Subcutaneous abdominal adipose tissue (tissue), 5 donors: ENCODE measurements at regions not wholly inside any gene's neighbourhood (a gene's known extent, or its start where the extent isn't known, plus 50 kb on each side); places are given as distances from the start of the nearest gene placed in this dataset.
"Not testable (repeated sequence)": the region's sequence is repeated elsewhere in the genome, so short reads cannot be mapped to it uniquely, and the experiment has no call there.

Experiments used
- H3K27ac ChIP-seq: one replicate; pipeline ENCODE4 v1.7.0; 2013; ENCODE audit warnings: low read depth, mild to moderate bottlenecking, inconsistent platforms, low read length, moderate library complexity
- H3K27me3 ChIP-seq, 5 donors: one replicate each; pipeline ENCODE4 v1.7.0; 2013; ENCODE audit warnings: low read length in 5 of 5, inconsistent platforms in 1 of 5; ENCODE audit not compliant: control insufficient read depth in 5 of 5, insufficient read depth in 4 of 5
- H3K36me3 ChIP-seq, 5 donors: one replicate each; pipeline ENCODE4 v1.7.0; 2013; ENCODE audit warnings: low read length in 5 of 5; ENCODE audit not compliant: control insufficient read depth in 5 of 5, insufficient read depth in 5 of 5
- H3K4me1 ChIP-seq, 5 donors: one replicate each; pipeline ENCODE4 v1.7.0; 2013; ENCODE audit warnings: low read length in 5 of 5, mild to moderate bottlenecking in 3 of 5, moderate library complexity in 1 of 5; ENCODE audit not compliant: control insufficient read depth in 5 of 5, insufficient read depth in 5 of 5
- H3K4me3 ChIP-seq, 5 donors: one replicate each; pipeline ENCODE4 v1.7.0; 2013; ENCODE audit warnings: low read length in 5 of 5, low read depth in 1 of 5
- H3K9ac ChIP-seq, 5 donors: one replicate each; pipeline ENCODE4 v1.7.0; 2013; ENCODE audit warnings: low read length in 5 of 5, mild to moderate bottlenecking in 4 of 5, moderate library complexity in 3 of 5
- H3K9me3 ChIP-seq, 5 donors: one replicate each; pipeline ENCODE4 v1.7.0; 2013; ENCODE audit warnings: low read length in 5 of 5; ENCODE audit not compliant: control insufficient read depth in 5 of 5
- donor health status: healthy.
- donor health status: healthy.
- donor health status: healthy.
- donor health status: healthy.
- donor health status: healthy.

DNA sequence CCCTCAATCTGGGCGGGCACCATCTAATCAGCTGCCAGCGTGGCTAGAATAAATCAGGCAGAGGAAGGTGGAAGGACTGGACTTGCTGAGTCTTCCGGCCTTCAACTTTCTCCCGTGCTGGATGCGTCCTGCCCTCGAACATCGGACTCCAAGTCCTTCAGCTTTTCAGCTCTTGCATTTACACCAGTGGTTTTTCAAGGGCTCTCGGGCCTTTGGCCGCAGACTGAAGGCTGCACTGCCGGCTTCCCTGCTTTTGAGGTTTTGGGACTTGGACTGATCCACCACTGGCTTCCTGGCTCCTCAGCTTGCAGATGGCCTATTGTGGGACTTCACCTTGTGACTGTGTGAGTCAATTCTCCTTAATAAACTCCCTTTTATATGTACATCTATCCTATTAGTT lies 94.4 kb downstream of the OLFM1 start:
- peaks cover 10 to 56% (median 34%) of the 10 kb centered on the region in 5 donors for H3K27me3 ChIP-seq

GRCh38 chr9:135183069-135183468 lies 95.6 kb downstream of the OLFM1 start:
- Histone ChIP-seq H3K4me1 (peaks cover 4 to 16% (median 9%) of the 10 kb centered on the region in 5 donors), H3K4me3 (no peak overlapping the region), H3K36me3 (no peaks in the 10 kb centered on the region), H3K27me3 (peaks cover 12 to 66% (median 39%) of the 10 kb centered on the region in 5 donors), H3K9me3 (no peaks in the 10 kb centered on the region), H3K9ac (no peak overlapping the region), H3K27ac (no peak overlapping the region)

More for the DNA sequence above, 94.4 kb downstream of the OLFM1 start:
- H3K36me3 ChIP-seq, H3K9me3 ChIP-seq, H3K27ac ChIP-seq, H3K4me3 ChIP-seq, H3K9ac ChIP-seq: not testable (repeated sequence)
- H3K4me1 ChIP-seq: peaks cover 4 to 16% (median 9%) of the 10 kb centered on the region in 5 donors

DNA sequence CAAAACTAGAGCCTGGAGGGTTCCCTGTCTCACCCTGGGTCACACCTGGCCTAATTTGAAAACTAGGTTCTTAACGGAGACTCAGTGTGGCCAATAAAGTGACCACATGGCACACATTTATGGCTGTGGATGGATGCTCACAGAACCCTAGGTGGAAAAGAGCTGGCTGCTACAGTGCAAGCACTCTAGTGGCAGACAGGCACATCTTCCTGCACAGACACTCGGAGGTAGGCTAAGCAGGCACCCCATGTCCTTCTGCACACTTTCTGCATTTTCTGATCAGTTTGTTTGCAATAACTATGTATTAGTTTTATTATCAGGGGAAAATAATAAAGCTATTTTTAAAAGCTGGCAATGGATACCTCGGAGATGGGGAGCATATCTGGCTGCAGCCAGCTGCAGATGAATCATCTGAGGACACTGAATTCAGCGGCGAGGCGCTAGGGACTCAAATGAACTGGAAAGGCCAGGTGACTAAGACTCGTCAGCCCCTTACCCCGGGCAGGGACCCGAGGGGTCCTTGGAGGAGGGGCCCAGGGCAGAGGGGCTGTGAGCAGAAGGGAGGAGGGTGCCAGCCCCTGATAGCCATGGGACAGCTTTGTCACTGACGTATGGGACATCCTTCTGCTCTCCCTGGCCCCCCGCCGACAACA lies 96.2 kb downstream of the OLFM1 start:
- Histone ChIP-seq H3K27me3 (peaks cover 12 to 71% (median 42%) of the 10 kb centered on the region in 5 donors), H3K27ac (no peak overlapping the region), H3K36me3 (no peaks in the 10 kb centered on the region), H3K9ac (no peak overlapping the region), H3K4me3 (no peak overlapping the region), H3K9me3 (no peaks in the 10 kb centered on the region), H3K4me1 (peaks cover 4 to 16% (median 9%) of the 10 kb centered on the region in 5 donors)

- H3K27me3 ChIP-seq: peaks cover 12 to 72% (median 44%) of the 10 kb centered on the region in 5 donors
- no peaks in the 10 kb centered on the region for H3K9me3 ChIP-seq
- no peaks in the 10 kb centered on the region for H3K36me3 ChIP-seq
- H3K27ac ChIP-seq: no peak overlapping the region
- H3K4me3 ChIP-seq: no peak overlapping the region
- H3K4me1 ChIP-seq: peaks cover 4 to 16% (median 9%) of the 10 kb centered on the region in 5 donors
- H3K9ac ChIP-seq: no peak overlapping the region
These were observed 96.9 kb downstream of the OLFM1 start for GRCh38 chr9:135184181-135185053.

- H3K4me1 ChIP-seq: peaks cover 4 to 16% (median 9%) of the 10 kb centered on the region in 5 donors
- H3K27me3 ChIP-seq: peaks cover 12 to 71% (median 40%) of the 10 kb centered on the region in 5 donors
- H3K9ac ChIP-seq: no peak overlapping the region
- H3K36me3 ChIP-seq: no peaks in the 10 kb centered on the region
- no peak overlapping the region for H3K27ac ChIP-seq
- H3K4me3 ChIP-seq: no peak overlapping the region
- H3K9me3 ChIP-seq: no peaks in the 10 kb centered on the region
These were observed 97.6 kb downstream of the OLFM1 start for GRCh38 chr9:135185060-135185459.

DNA sequence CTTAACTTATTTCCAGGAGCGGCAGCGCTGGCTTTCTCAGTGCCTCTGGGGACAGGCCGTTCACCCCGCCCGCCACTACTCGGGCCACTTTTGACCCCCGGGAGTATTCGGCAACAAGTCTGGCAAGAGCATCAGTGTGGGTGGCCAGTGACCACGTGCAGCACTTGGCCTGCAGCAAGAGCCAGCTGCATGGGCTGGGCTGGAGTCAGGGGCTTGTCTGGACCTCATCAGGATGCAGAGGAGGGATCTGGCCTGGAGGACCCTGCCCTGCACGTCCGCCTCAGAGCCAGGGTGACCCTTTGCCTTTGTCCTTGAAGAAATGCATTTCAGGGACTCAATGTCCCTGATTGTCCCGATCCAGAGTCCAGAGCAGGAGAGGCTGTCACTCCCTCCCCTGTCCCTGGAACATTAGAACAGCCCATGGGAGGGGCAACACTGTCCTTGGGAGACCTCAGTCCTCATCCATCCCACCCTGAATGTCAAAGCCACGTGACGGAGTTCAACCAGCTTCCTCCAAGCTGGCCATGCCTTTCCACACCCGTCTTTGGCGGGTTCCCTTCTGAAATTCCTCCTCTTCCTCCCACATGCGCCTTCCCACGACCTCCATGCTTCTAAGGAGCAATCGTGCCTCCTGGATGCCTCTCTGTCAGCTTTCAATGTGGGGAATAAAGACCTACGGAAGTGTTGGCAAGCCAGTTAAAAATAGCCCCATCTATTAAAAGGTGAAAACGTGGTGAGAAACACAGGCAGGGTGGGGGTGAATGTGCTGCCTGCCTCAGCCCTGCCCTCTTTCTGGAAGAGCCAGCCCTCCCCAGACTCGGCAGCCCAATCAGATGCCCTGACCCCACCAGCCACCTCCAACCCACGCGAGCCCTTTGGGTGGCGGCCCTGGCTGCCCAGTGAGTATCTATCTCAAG lies 99.0 kb downstream of the OLFM1 start:
- Histone ChIP-seq H3K4me1 (peaks cover 4 to 16% (median 9%) of the 10 kb centered on the region in 5 donors), H3K27me3 (peaks cover 13 to 74% (median 49%) of the 10 kb centered on the region in 5 donors), H3K27ac (no peak overlapping the region), H3K9me3 (no peaks in the 10 kb centered on the region), H3K36me3 (no peaks in the 10 kb centered on the region), H3K9ac (no peak overlapping the region), H3K4me3 (no peak overlapping the region)

DNA sequence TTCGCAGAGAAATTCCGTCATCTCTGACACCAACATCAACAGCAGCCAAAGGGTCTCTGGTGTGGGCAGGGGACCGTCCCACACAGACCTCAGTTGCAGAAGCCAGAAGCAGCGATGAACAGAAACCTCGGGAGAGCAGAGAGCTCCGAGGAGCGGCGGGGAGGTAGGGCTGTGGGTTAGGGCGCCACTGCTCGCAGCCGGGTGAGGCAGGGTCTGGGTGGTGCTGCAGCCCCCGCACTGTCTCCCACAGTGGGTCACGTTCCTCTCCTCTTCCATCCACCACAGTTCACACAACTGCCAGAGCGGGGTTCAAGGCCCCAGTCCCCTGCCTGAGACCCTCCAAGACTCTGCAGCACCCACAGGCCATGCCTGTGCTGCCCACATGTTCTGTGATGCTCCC lies 99.9 kb downstream of the OLFM1 start:
- Histone ChIP-seq H3K4me1 (peaks cover 4 to 16% (median 9%) of the 10 kb centered on the region in 5 donors), H3K4me3 (no peak overlapping the region), H3K27ac (no peak overlapping the region), H3K27me3 (peaks cover 21 to 78% (median 54%) of the 10 kb centered on the region in 5 donors), H3K9me3 (no peaks in the 10 kb centered on the region), H3K36me3 (no peaks in the 10 kb centered on the region), H3K9ac (no peak overlapping the region)

GRCh38 chr9:135188681-135189151 lies 101.2 kb downstream of the OLFM1 start:
- peaks cover 32 to 83% (median 58%) of the 10 kb centered on the region in 5 donors for H3K27me3 ChIP-seq
- peaks cover 4 to 15% (median 9%) of the 10 kb centered on the region in 5 donors for H3K4me1 ChIP-seq
- no peak overlapping the region for H3K9ac ChIP-seq
- no peaks in the 10 kb centered on the region for H3K36me3 ChIP-seq
- no peaks in the 10 kb centered on the region for H3K9me3 ChIP-seq
- H3K27ac ChIP-seq: no peak overlapping the region
- no peak overlapping the region for H3K4me3 ChIP-seq

GRCh38 chr9:135189497-135189896 lies 102.0 kb downstream of the OLFM1 start:
- no peak overlapping the region for H3K4me3 ChIP-seq
- H3K4me1 ChIP-seq: peaks cover 4 to 12% (median 8%) of the 10 kb centered on the region in 5 donors
- no peaks in the 10 kb centered on the region for H3K9me3 ChIP-seq
- H3K27me3 ChIP-seq: peaks cover 36 to 84% (median 62%) of the 10 kb centered on the region in 5 donors
- H3K9ac ChIP-seq: no peak overlapping the region
- no peaks in the 10 kb centered on the region for H3K36me3 ChIP-seq
- H3K27ac ChIP-seq: no peak overlapping the region
